H1 (cell line): ENCODE measurements at regions not wholly inside any gene's neighbourhood (a gene's known extent, or its start where the extent isn't known, plus 50 kb on each side); places are given as distances from the start of the nearest gene placed in this dataset.

ENCODE experiments used
- CTCF ChIA-PET: fragments of 300-600 bp; sonication (Branson Sonifier 250); formaldehyde crosslinking; loops from one replicate; lab custom pipeline; 2021; ENCODE audit not compliant: partially characterized antibody; lab: Charles Lee
- POLR2A ChIA-PET: fragments of 300-600 bp; sonication (Branson Sonifier 250); formaldehyde crosslinking; loops from one replicate; lab custom pipeline; 2021; ENCODE audit warnings: inconsistent platforms; ENCODE audit not compliant: partially characterized antibody; lab: Charles Lee
- DNase-seq, 2 experiments: peaks; one replicate each; pipeline versions ENCODE4 v3.0.0 to v3.0.0-alpha.2; 2010 to 2022; ENCODE audit warnings: low spot score in 2 of 2, low read depth in 1 of 2, mixed read lengths in 1 of 2
- FAIRE-seq: peaks from 2 replicates; lab custom pipeline; 2011; peaks lifted over from hg19 to GRCh38; lab: Jason Lieb, UNC
- H2AFZ ChIP-seq: 2 replicates; pipeline ENCODE4 v1.8.1; 2012; ENCODE audit warnings: low read length, inconsistent platforms
- H2AK5ac ChIP-seq: 2 replicates; pipeline ENCODE4 v1.6.1; 2013; ENCODE audit warnings: low read depth, low read length
- H2BK120ac ChIP-seq: replicated peaks from 2 replicates; pipeline ENCODE3; 2013; ENCODE audit warnings: low read depth, low read length, inconsistent platforms
- H2BK12ac ChIP-seq: 2 replicates; pipeline ENCODE4 v1.6.1; 2013; ENCODE audit warnings: low read depth, low read length
- H2BK15ac ChIP-seq: 2 replicates; pipeline ENCODE4 v1.6.1; 2013; ENCODE audit warnings: low read length
- H2BK20ac ChIP-seq: 2 replicates; pipeline ENCODE4 v1.6.1; 2013; ENCODE audit warnings: low read length
- H2BK5ac ChIP-seq: 2 replicates; pipeline ENCODE4 v1.6.1; 2013; ENCODE audit warnings: low read depth, low read length
- H3K14ac ChIP-seq: 2 replicates; pipeline ENCODE4 v1.6.1; 2013; ENCODE audit warnings: inconsistent platforms; ENCODE audit not compliant: insufficient read length
- H3K18ac ChIP-seq: 2 replicates; pipeline ENCODE4 v1.6.1; 2013; ENCODE audit warnings: low read length; ENCODE audit errors: extremely low read depth
- H3K23ac ChIP-seq: 2 replicates; pipeline ENCODE4 v1.6.1; 2013; ENCODE audit warnings: inconsistent platforms; ENCODE audit not compliant: insufficient read length
- H3K23me2 ChIP-seq: 2 replicates; pipeline ENCODE4 v1.6.1; 2013; ENCODE audit warnings: low read depth, low read length
- H3K27ac ChIP-seq: 2 replicates; pipeline ENCODE4 v1.6.1; 2011; ENCODE audit warnings: low read depth, low read length, inconsistent platforms
- H3K27me3 ChIP-seq, 4 experiments: replicated peaks in 1 of 4; 1 replicate in 1 of 4; 2 replicates in 3 of 4; pipeline versions ENCODE4 v1.6.1 to v1.8.1; 2011 to 2013; ENCODE audit warnings: low read length in 3 of 4, mild to moderate bottlenecking in 3 of 4, inconsistent platforms in 2 of 4, mixed read lengths in 2 of 4, moderate library complexity in 1 of 4; ENCODE audit not compliant: control insufficient read depth in 3 of 4, insufficient read depth in 3 of 4; ENCODE audit errors: extremely low read depth in 1 of 4
- H3K36me3 ChIP-seq, 4 experiments: 2 replicates each; pipeline versions ENCODE4 v1.6.1 to v1.8.1; 2011 to 2013; ENCODE audit warnings: mild to moderate bottlenecking in 4 of 4, low read length in 3 of 4, moderate library complexity in 2 of 4, control low read depth in 1 of 4, inconsistent platforms in 1 of 4; ENCODE audit not compliant: insufficient read depth in 4 of 4, control insufficient read depth in 2 of 4
- H3K4ac ChIP-seq: replicated peaks from 2 replicates; pipeline ENCODE3; 2013; ENCODE audit warnings: low read length, low read depth, mixed read lengths, inconsistent platforms; ENCODE audit not compliant: insufficient read length
- H3K4me1 ChIP-seq, 4 experiments: replicated peaks in 1 of 4; 1 replicate in 1 of 4; 2 replicates in 3 of 4; pipeline versions ENCODE4 v1.6.1 to v1.8.1; 2011 to 2013; ENCODE audit warnings: low read length in 3 of 4, inconsistent platforms in 2 of 4, mixed read lengths in 1 of 4; ENCODE audit not compliant: insufficient read depth in 4 of 4, control insufficient read depth in 3 of 4
- H3K4me2 ChIP-seq, 2 experiments: 2 replicates each; pipeline versions ENCODE4 v1.6.1 to v1.8.1; 2011 to 2013; ENCODE audit warnings: low read depth in 2 of 2, low read length in 2 of 2, control low read depth in 1 of 2, inconsistent platforms in 1 of 2, mild to moderate bottlenecking in 1 of 2; ENCODE audit not compliant: insufficient read depth in 1 of 2
- H3K4me3 ChIP-seq, 4 experiments: fragments of 200-600, 300-600 bp in 1 of 4; sonication (generic), shearing (Covaris generic), sonication (Bioruptor Twin) in 1 of 4; 2 replicates each; pipeline versions ENCODE4 v1.5.1 to v1.8.1; 2011 to 2016; ENCODE audit warnings: low read length in 4 of 4, low read depth in 3 of 4, control low read depth in 2 of 4, inconsistent platforms in 2 of 4, mild to moderate bottlenecking in 2 of 4, mixed read lengths in 1 of 4, moderate library complexity in 1 of 4; ENCODE audit not compliant: insufficient read depth in 2 of 4; ENCODE audit errors: extremely low read depth in 1 of 4
- H3K56ac ChIP-seq: replicated peaks from 2 replicates; pipeline ENCODE3; 2013; ENCODE audit warnings: low read depth, mild to moderate bottlenecking, mixed read lengths, low read length, inconsistent platforms; ENCODE audit not compliant: insufficient read length
- H3K79me1 ChIP-seq: 2 replicates; pipeline ENCODE4 v1.6.1; 2013; ENCODE audit warnings: low read depth, low read length, control low read depth
- H3K79me2 ChIP-seq, 2 experiments: 2 replicates each; pipeline versions ENCODE4 v1.6.1 to v1.8.1; 2012 to 2013; ENCODE audit warnings: low read length in 2 of 2, mild to moderate bottlenecking in 2 of 2, inconsistent platforms in 1 of 2; ENCODE audit not compliant: insufficient read depth in 2 of 2, control insufficient read depth in 1 of 2
- H3K9ac ChIP-seq, 4 experiments: replicated peaks in 1 of 4; 1 replicate in 1 of 4; 2 replicates in 3 of 4; pipeline versions ENCODE4 v1.6.1 to v1.8.1; 2011 to 2013; ENCODE audit warnings: low read depth in 3 of 4, low read length in 3 of 4, control low read depth in 2 of 4, mild to moderate bottlenecking in 2 of 4, moderate library complexity in 2 of 4, inconsistent platforms in 1 of 4; ENCODE audit errors: extremely low read depth in 1 of 4
- H3K9me3 ChIP-seq, 2 experiments: 2 replicates each; pipeline versions ENCODE4 v1.6.1 to v1.8.1; 2012 to 2013; ENCODE audit warnings: mild to moderate bottlenecking in 2 of 2, moderate library complexity in 2 of 2, control low read depth in 1 of 2, inconsistent platforms in 1 of 2, low read depth in 1 of 2, low read length in 1 of 2, mixed read lengths in 1 of 2; ENCODE audit not compliant: insufficient read depth in 2 of 2
- H4K20me1 ChIP-seq, 2 experiments: replicated peaks in 1 of 2; 2 replicates each; pipeline versions ENCODE3 to v1.8.1; 2011 to 2013; ENCODE audit warnings: inconsistent platforms in 2 of 2, low read length in 2 of 2, mild to moderate bottlenecking in 1 of 2; ENCODE audit not compliant: insufficient read depth in 2 of 2, control insufficient read depth in 1 of 2
- H4K5ac ChIP-seq: 2 replicates; pipeline ENCODE4 v1.6.1; 2013; ENCODE audit warnings: low read length, low read depth, mixed read lengths, inconsistent platforms; ENCODE audit not compliant: insufficient read length
- H4K8ac ChIP-seq: 2 replicates; pipeline ENCODE4 v1.8.0; 2013; ENCODE audit warnings: mild to moderate bottlenecking, moderate library complexity, low read length, inconsistent platforms; ENCODE audit not compliant: insufficient read depth; ENCODE audit errors: extremely low read depth
- H4K91ac ChIP-seq: replicated peaks from 2 replicates; pipeline ENCODE3; 2013; ENCODE audit warnings: low read length, mixed read lengths, inconsistent platforms; ENCODE audit not compliant: insufficient read length
- EP300 ChIP-seq, 2 experiments: IDR thresholded peaks; 1 replicate in 1 of 2; 2 replicates in 1 of 2; pipeline ENCODE4 v1.6.1; 2011 to 2012; ENCODE audit warnings: low read depth in 2 of 2, low read length in 2 of 2, mild to moderate bottlenecking in 2 of 2, borderline replicate concordance in 1 of 2, inconsistent platforms in 1 of 2, moderate library complexity in 1 of 2
- GTF2F1 ChIP-seq: IDR thresholded peaks from 2 replicates; pipeline ENCODE4 v1.6.1; 2012; ENCODE audit warnings: low read depth, low read length, improper control_type of control experiment, borderline replicate concordance
- HDAC6 ChIP-seq: IDR thresholded peaks from one replicate; pipeline ENCODE4 v1.7.1; 2012; ENCODE audit warnings: low read depth, mild to moderate bottlenecking, inconsistent platforms, low read length, moderate library complexity
- POLR2AphosphoS5 ChIP-seq: IDR thresholded peaks from 2 replicates; pipeline ENCODE4 v1.6.1; 2011; ENCODE audit warnings: low read depth, low read length
- RBBP5 ChIP-seq: IDR thresholded peaks from 2 replicates; pipeline ENCODE4 v1.7.1; 2012; ENCODE audit warnings: low read depth, mild to moderate bottlenecking, inconsistent platforms, low read length, moderate library complexity, borderline replicate concordance
- RNF2 ChIP-seq: fragments of 200-900, 300-1000 bp; sonication (generic); IDR thresholded peaks from 2 replicates; pipeline ENCODE4 v1.7.1; 2016; ENCODE audit warnings: borderline replicate concordance, low read depth, mild to moderate bottlenecking, antibody characterized with exemption, low read length; ENCODE audit not compliant: poor library complexity, severe bottlenecking; ENCODE audit errors: missing control alignments
- SP4 ChIP-seq: IDR thresholded peaks from 2 replicates; pipeline ENCODE4 v1.6.1; 2012; ENCODE audit warnings: low read length, inconsistent platforms
- SRF ChIP-seq: IDR thresholded peaks from 2 replicates; pipeline ENCODE4 v1.6.1; 2011; ENCODE audit warnings: mild to moderate bottlenecking, low read depth, low read length, moderate library complexity
- TEAD4 ChIP-seq: IDR thresholded peaks from 2 replicates; pipeline ENCODE4 v1.6.1; 2012; ENCODE audit warnings: low read depth, low read length, inconsistent platforms, mixed read lengths
- YY1 ChIP-seq: IDR thresholded peaks from 2 replicates; pipeline ENCODE4 v1.6.1; 2011; ENCODE audit warnings: low read depth, mild to moderate bottlenecking, low read length
- WGBS, 2 experiments: shearing (Covaris generic) in 1 of 2; methylation state at CpG; one replicate each; pipeline versions ENCODE4 v1.1.6 to v1.1.7; 2013 to 2015; ENCODE audit warnings: low lambda C conversion rate in 2 of 2, mixed read lengths in 2 of 2, inconsistent platforms in 1 of 2, low coverage in 1 of 2, missing lambda C conversion rate in 1 of 2; ENCODE audit not compliant: insufficient replicate concordance in 2 of 2, insufficient coverage in 1 of 2, insufficient read length in 1 of 2; ENCODE audit errors: extremely low coverage in 1 of 2, missing lambda C conversion rate in 1 of 2; 5-methylcytosine and 5-hydroxymethylcytosine counted together

- H2AFZ ChIP-seq = no peak overlapping the region
- no peaks in the 10 kb centered on the region for H3K27me3 ChIP-seq
- TF ChIP-seq RBBP5 (no peak), SRF (no peak), TEAD4 (no peak), YY1 (no peak), SP4 (no peak), POLR2AphosphoS5 (no peak), RNF2 (no peak), GTF2F1 (no peak), EP300 (IDR thresholded peaks at IDR 0.05; ENCODE audit: borderline replicate concordance in 1 of 2, low read depth in 2 of 2, low read length in 2 of 2) (no peak), HDAC6 (no peak)
Observed at GRCh38 chr18:32588191-32588590, 117.5 kb upstream of the GAREM1 start.

More at GRCh38 chr18:32588191-32588590, 117.5 kb upstream of the GAREM1 start:
- no peaks in the 10 kb centered on the region for H3K79me1 ChIP-seq
- ChIA-PET CTCF (interaction anchor here (0.8 kb wide), 1 partner anchor 29 kb away, joined by 3 read pairs; no protein-coding TSS in a partner anchor), POLR2A (no interaction called here)
- no peak overlapping the region for H3K14ac ChIP-seq
- H4K8ac ChIP-seq = no peak overlapping the region
- no peak overlapping the region for H2BK12ac ChIP-seq
- no peak overlapping the region for H3K9ac ChIP-seq
- H3K27ac ChIP-seq = no peak overlapping the region
- H3K56ac ChIP-seq = no peak overlapping the region
- no peak overlapping the region for H3K23ac ChIP-seq
- no peaks in the 10 kb centered on the region for H3K4me1 ChIP-seq
- no peak overlapping the region for H2BK120ac ChIP-seq
- no peaks in the 10 kb centered on the region for H3K23me2 ChIP-seq
- H3K4ac ChIP-seq = no peak overlapping the region
- H4K20me1 ChIP-seq = no peaks in the 10 kb centered on the region
- 79% methylated on average over 5 of the region's 5 CpGs; no CpG with 5 or more reads in 1 of the 2 experiments for WGBS, 2 experiments
- H3K79me2 ChIP-seq = no peaks in the 10 kb centered on the region
- H4K91ac ChIP-seq = no peak overlapping the region
- no peak overlapping the region for H3K4me3 ChIP-seq
- no peak overlapping the region for H2BK15ac ChIP-seq
- H3K4me2 ChIP-seq = no peak overlapping the region
- FAIRE-seq (no peak), DNase-seq (no peak)
- no peak overlapping the region for H3K18ac ChIP-seq
- H4K5ac ChIP-seq = no peak overlapping the region
- no peaks in the 10 kb centered on the region for H3K36me3 ChIP-seq
- no peak overlapping the region for H2BK20ac ChIP-seq
- no peak overlapping the region for H2BK5ac ChIP-seq
- H2AK5ac ChIP-seq = no peak overlapping the region
- H3K9me3 ChIP-seq = no peaks in the 10 kb centered on the region
